GM12801 (cell line): ENCODE measurements at regions not wholly inside any gene's neighbourhood (a gene's known extent, or its start where the extent isn't known, plus 50 kb on each side); places are given as distances from the start of the nearest gene placed in this dataset.

Experiments
- CTCF ChIP-seq: IDR thresholded peaks from one replicate; pipeline ENCODE4 v1.5.1; 2011; ENCODE audit warnings: control low read depth; ENCODE audit not compliant: insufficient read length; ENCODE audit errors: extremely low read depth

GRCh38 chr6:53984581-53984980 is 126.7 kb upstream of the MLIP start:
- no peak for TF ChIP-seq CTCF

- no peak for TF ChIP-seq CTCF
Observed at GRCh38 chr6:53985366-53985765, 125.9 kb upstream of the MLIP start.

- TF ChIP-seq CTCF, result no peak
Observed at GRCh38 chr6:53986165-53986720, 125.0 kb upstream of the MLIP start.

- no peak for TF ChIP-seq CTCF
Observed at GRCh38 chr6:53986721-53987521, 124.3 kb upstream of the MLIP start.

GRCh38 chr6:53987522-53987888 is 123.7 kb upstream of the MLIP start:
- no peak for TF ChIP-seq CTCF

GRCh38 chr6:53989504-53989903 is 121.7 kb upstream of the MLIP start:
- no peak for TF ChIP-seq CTCF

GRCh38 chr6:53992522-53992921 is 118.7 kb upstream of the MLIP start:
- no peak for TF ChIP-seq CTCF

GRCh38 chr6:53994201-53994600 is 117.0 kb upstream of the MLIP start:
- TF ChIP-seq CTCF, result no peak
